ENCODE measurements at regions not wholly inside any gene's neighbourhood (a gene's known extent, or its start where the extent isn't known, plus 50 kb on each side); places are given as distances from the start of the nearest gene placed in this dataset.
"Not testable (repeated sequence)": the region's sequence is repeated elsewhere in the genome, so short reads cannot be mapped to it uniquely, and the experiment has no call there.

- no peak for TF ChIP-seq CTCF (IDR thresholded peaks at IDR 0.05)
- H3K27ac Mint-ChIP-seq (ENCODE audit: unreplicated experiment): no peak overlapping the region
These were observed 106.4 kb downstream of the TMEM130 start for GRCh38 chr7:98763441-98763840.

GRCh38 chr7:98764946-98765345 is 104.9 kb downstream of the TMEM130 start:
- no peak for DNase-seq (ENCODE audit: low spot score)
- Mint-ChIP-seq H3K9me3 (ENCODE audit: low read depth) (no peaks in the 10 kb centered on the region), H3K27me3 (ENCODE audit: low read depth) (peaks cover 29% of the 10 kb centered on the region), H3K4me3 (ENCODE audit: unreplicated experiment) (no peak overlapping the region), H3K4me1 (ENCODE audit: low read depth) (peaks cover 8% of the 10 kb centered on the region), H3K36me3 (ENCODE audit: low read depth) (no peaks in the 10 kb centered on the region), H3K27ac (ENCODE audit: unreplicated experiment) (no peak overlapping the region)
- TF ChIP-seq CTCF (IDR thresholded peaks at IDR 0.05): no peak

More at GRCh38 chr7:98763441-98763840, 106.4 kb downstream of the TMEM130 start:
- H3K4me3 Mint-ChIP-seq (ENCODE audit: unreplicated experiment): no peak overlapping the region
- peaks cover 13% of the 10 kb centered on the region for H3K4me1 Mint-ChIP-seq (ENCODE audit: low read depth)
- H3K36me3 Mint-ChIP-seq (ENCODE audit: low read depth): no peaks in the 10 kb centered on the region
- peaks cover 24% of the 10 kb centered on the region for H3K27me3 Mint-ChIP-seq (ENCODE audit: low read depth)
- no peak for DNase-seq (ENCODE audit: low spot score)
- H3K9me3 Mint-ChIP-seq (ENCODE audit: low read depth): no peaks in the 10 kb centered on the region

- H3K27ac Mint-ChIP-seq (ENCODE audit: unreplicated experiment); DNase-seq (ENCODE audit: low spot score); H3K4me1 Mint-ChIP-seq (ENCODE audit: low read depth); H3K36me3 Mint-ChIP-seq (ENCODE audit: low read depth); H3K9me3 Mint-ChIP-seq (ENCODE audit: low read depth); H3K4me3 Mint-ChIP-seq (ENCODE audit: unreplicated experiment): not testable (repeated sequence)
- H3K27me3 Mint-ChIP-seq (ENCODE audit: low read depth): peaks cover 12% of the 10 kb centered on the region
These were observed 99.7 kb downstream of the TMEM130 start for GRCh38 chr7:98770085-98770484.

- H3K4me3 Mint-ChIP-seq (ENCODE audit: unreplicated experiment): no peak overlapping the region
- no peak for TF ChIP-seq CTCF (IDR thresholded peaks at IDR 0.05)
- DNase-seq (ENCODE audit: low spot score): no peak
- H3K27me3 Mint-ChIP-seq (ENCODE audit: low read depth): peaks cover 14% of the 10 kb centered on the region
- H3K9me3 Mint-ChIP-seq (ENCODE audit: low read depth): no peaks in the 10 kb centered on the region
- H3K36me3 Mint-ChIP-seq (ENCODE audit: low read depth): no peaks in the 10 kb centered on the region
- H3K4me1 Mint-ChIP-seq (ENCODE audit: low read depth): peaks cover 4% of the 10 kb centered on the region
- no peak overlapping the region for H3K27ac Mint-ChIP-seq (ENCODE audit: unreplicated experiment)
These were observed 98.3 kb downstream of the TMEM130 start for GRCh38 chr7:98771519-98771918.

GRCh38 chr7:98771941-98772603 is 97.7 kb downstream of the TMEM130 start:
- H3K36me3 Mint-ChIP-seq (ENCODE audit: low read depth): no peaks in the 10 kb centered on the region
- H3K27me3 Mint-ChIP-seq (ENCODE audit: low read depth): peaks cover 17% of the 10 kb centered on the region
- DNase-seq (ENCODE audit: low spot score): no peak
- no peak overlapping the region for H3K27ac Mint-ChIP-seq (ENCODE audit: unreplicated experiment)
- H3K9me3 Mint-ChIP-seq (ENCODE audit: low read depth): no peaks in the 10 kb centered on the region
- no peak overlapping the region for H3K4me3 Mint-ChIP-seq (ENCODE audit: unreplicated experiment)
- no peak for TF ChIP-seq CTCF (IDR thresholded peaks at IDR 0.05)
- peaks cover 4% of the 10 kb centered on the region for H3K4me1 Mint-ChIP-seq (ENCODE audit: low read depth)

GRCh38 chr7:98774884-98775283 is 94.9 kb downstream of the TMEM130 start:
- no peaks in the 10 kb centered on the region for H3K9me3 Mint-ChIP-seq (ENCODE audit: low read depth)
- H3K27ac Mint-ChIP-seq (ENCODE audit: unreplicated experiment): no peak overlapping the region
- H3K36me3 Mint-ChIP-seq (ENCODE audit: low read depth): no peaks in the 10 kb centered on the region
- H3K4me1 Mint-ChIP-seq (ENCODE audit: low read depth): peaks cover 4% of the 10 kb centered on the region
- peaks cover 9% of the 10 kb centered on the region for H3K27me3 Mint-ChIP-seq (ENCODE audit: low read depth)
- H3K4me3 Mint-ChIP-seq (ENCODE audit: unreplicated experiment): no peak overlapping the region
- DNase-seq (ENCODE audit: low spot score): no peak
- TF ChIP-seq CTCF (IDR thresholded peaks at IDR 0.05): no peak
